Chondrocyte (in vitro differentiated cells): ENCODE measurements at regions not wholly inside any gene's neighbourhood (a gene's known extent, or its start where the extent isn't known, plus 50 kb on each side); places are given as distances from the start of the nearest gene placed in this dataset.

ENCODE experiments used
- DNase-seq: peaks from one replicate; pipeline ENCODE4 v3.0.0; 2021; ENCODE audit warnings: mixed read lengths, low spot score
- H3K27ac Mint-ChIP-seq: one replicate; pipeline ENCODE4 v1.8.0; 2021; ENCODE audit warnings: mild to moderate bottlenecking, moderate library complexity, mixed read lengths; ENCODE audit not compliant: unreplicated experiment
- H3K27me3 Mint-ChIP-seq: 2 replicates; pipeline ENCODE4 v1.8.0; 2021; ENCODE audit warnings: low read depth, mixed read lengths
- H3K36me3 Mint-ChIP-seq: 2 replicates; pipeline ENCODE4 v1.8.0; 2021; ENCODE audit warnings: low read depth, mixed read lengths
- H3K4me1 Mint-ChIP-seq: 2 replicates; pipeline ENCODE4 v1.8.0; 2021; ENCODE audit warnings: low read depth, mild to moderate bottlenecking, mixed read lengths
- H3K4me3 Mint-ChIP-seq: one replicate; pipeline ENCODE4 v1.8.0; 2021; ENCODE audit warnings: mild to moderate bottlenecking, moderate library complexity, mixed read lengths; ENCODE audit not compliant: unreplicated experiment
- H3K9me3 Mint-ChIP-seq: 2 replicates; pipeline ENCODE4 v1.8.0; 2021; ENCODE audit warnings: low read depth, mixed read lengths
- CTCF ChIP-seq: fragments of 200-600 bp; sonication (generic); IDR thresholded peaks from 2 replicates; pipeline ENCODE4 v1.5.0; 2021; ENCODE audit warnings: antibody characterized with exemption, mild to moderate bottlenecking, moderate library complexity

GRCh38 chr4:54392479-54392878 is 163.4 kb downstream of the PDGFRA start:
- Mint-ChIP-seq H3K9me3 (peaks cover 6% of the 10 kb centered on the region), H3K4me3 (no peak overlapping the region), H3K36me3 (no peaks in the 10 kb centered on the region), H3K4me1 (peaks cover 24% of the 10 kb centered on the region), H3K27me3 (no peaks in the 10 kb centered on the region), H3K27ac (no peak overlapping the region)
- TF ChIP-seq CTCF, result no peak
- DNase-seq, result no peak

GRCh38 chr4:54393243-54393642 is 164.2 kb downstream of the PDGFRA start:
- TF ChIP-seq CTCF, result no peak

GRCh38 chr4:54395013-54395527 is 166.0 kb downstream of the PDGFRA start:
- Mint-ChIP-seq H3K27me3 (no peaks in the 10 kb centered on the region), H3K4me3 (no peak overlapping the region), H3K4me1 (peaks cover 45% of the 10 kb centered on the region), H3K36me3 (no peaks in the 10 kb centered on the region), H3K27ac (no peak overlapping the region), H3K9me3 (peaks cover 3% of the 10 kb centered on the region)
- TF ChIP-seq CTCF, result no peak
- no peak for DNase-seq

More at GRCh38 chr4:54393243-54393642, 164.2 kb downstream of the PDGFRA start:
- Mint-ChIP-seq H3K27me3 (no peaks in the 10 kb centered on the region), H3K27ac (no peak overlapping the region), H3K36me3 (no peaks in the 10 kb centered on the region), H3K9me3 (peaks cover 6% of the 10 kb centered on the region), H3K4me1 (peaks cover 27% of the 10 kb centered on the region), H3K4me3 (no peak overlapping the region)
- no peak for DNase-seq

- DNase-seq, result no peak
- H3K4me1 Mint-ChIP-seq, result peaks cover 45% of the 10 kb centered on the region
- H3K27ac Mint-ChIP-seq, result peak overlapping the region; percentile 39
Measured at GRCh38 chr4:54400188-54400587, 171.1 kb downstream of the PDGFRA start.

GRCh38 chr4:54400802-54401201 is 171.7 kb downstream of the PDGFRA start:
- Mint-ChIP-seq H3K27ac (peak overlapping the region; percentile 39), H3K36me3 (no peaks in the 10 kb centered on the region), H3K4me1 (peaks cover 45% of the 10 kb centered on the region), H3K27me3 (no peaks in the 10 kb centered on the region), H3K4me3 (no peak overlapping the region), H3K9me3 (no peaks in the 10 kb centered on the region)
- no peak for DNase-seq
- no peak for TF ChIP-seq CTCF

More at GRCh38 chr4:54400188-54400587, 171.1 kb downstream of the PDGFRA start:
- Mint-ChIP-seq H3K9me3 (no peaks in the 10 kb centered on the region), H3K36me3 (no peaks in the 10 kb centered on the region), H3K4me3 (no peak overlapping the region), H3K27me3 (no peaks in the 10 kb centered on the region)
- no peak for TF ChIP-seq CTCF
